GM18508 (cell line): ENCODE measurements at regions not wholly inside any gene's neighbourhood (a gene's known extent, or its start where the extent isn't known, plus 50 kb on each side); places are given as distances from the start of the nearest gene placed in this dataset.

Experiments used
- ATAC-seq: cut with Tn5 transposase; IDR thresholded peaks from one replicate; pipeline ENCODE4 v1.9.1; 2021; ENCODE audit warnings: moderate number of reproducible peaks; ENCODE audit not compliant: insufficient read depth, unreplicated experiment

DNA sequence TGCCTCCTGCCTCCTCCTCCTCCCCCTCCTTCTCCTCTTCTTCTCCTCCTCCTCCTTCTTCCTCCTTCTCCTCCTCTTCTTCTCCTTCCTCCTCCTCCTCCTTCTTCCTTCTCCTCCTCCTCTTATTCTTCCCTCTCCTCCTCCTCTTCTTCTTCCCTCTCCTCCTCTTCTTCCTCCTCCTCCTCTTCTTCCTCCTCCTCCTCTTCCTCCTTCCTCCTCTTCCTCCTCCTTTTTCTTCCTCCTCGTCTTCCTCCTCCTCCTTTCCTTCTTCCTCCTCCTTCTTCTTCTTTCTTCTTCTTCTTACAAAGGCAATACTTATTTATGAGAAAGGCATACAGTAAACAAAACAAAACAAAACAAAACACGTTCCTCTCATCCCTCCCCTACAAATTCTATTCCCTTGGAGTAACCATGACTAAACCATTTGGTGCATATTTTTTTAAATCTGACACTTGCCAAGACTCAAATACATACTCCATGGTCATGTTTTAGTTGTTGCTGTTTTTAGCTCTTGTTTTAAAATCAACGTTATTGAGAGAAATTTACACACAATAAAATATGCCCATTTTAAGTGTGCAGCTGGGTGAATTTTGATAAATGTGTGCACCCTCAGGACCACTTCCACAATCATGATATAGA lies 135.6 kb downstream of the FOXD1 start:
- no peak for ATAC-seq

DNA sequence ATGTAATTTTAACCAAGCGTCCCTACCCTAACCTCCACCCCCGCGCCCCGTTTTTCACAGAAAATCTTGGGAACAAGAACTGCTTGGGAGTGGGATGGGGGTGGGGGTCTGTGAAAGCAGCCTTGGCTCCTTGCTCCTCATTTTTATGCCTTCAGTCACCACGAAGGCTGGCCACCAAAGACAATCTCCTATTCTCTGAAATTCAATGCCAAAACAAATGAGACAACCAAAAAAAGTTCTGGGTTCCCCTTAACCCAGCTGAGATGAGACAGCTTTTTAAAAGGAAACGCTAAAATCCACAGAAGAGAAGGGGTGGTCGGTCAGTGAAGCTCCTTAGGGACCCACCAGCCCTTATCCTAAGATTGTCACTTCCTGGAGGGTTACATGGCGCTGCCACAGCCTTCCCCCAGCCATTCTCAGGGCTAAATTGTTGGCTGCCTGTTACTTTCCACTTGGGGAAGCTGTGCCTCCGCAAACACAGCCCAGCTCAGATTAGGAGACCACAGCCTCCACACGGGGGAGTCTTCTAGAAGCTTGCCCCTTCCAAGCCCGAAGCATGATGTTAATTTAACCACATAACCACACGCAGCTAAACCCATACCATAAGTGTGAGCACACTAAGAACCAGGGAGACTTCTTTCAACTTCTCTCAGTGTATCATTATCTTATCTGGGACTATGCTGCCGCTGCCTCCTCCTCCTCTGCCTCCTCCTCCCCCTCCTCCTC lies 136.3 kb downstream of the FOXD1 start:
- ATAC-seq: no peak

DNA sequence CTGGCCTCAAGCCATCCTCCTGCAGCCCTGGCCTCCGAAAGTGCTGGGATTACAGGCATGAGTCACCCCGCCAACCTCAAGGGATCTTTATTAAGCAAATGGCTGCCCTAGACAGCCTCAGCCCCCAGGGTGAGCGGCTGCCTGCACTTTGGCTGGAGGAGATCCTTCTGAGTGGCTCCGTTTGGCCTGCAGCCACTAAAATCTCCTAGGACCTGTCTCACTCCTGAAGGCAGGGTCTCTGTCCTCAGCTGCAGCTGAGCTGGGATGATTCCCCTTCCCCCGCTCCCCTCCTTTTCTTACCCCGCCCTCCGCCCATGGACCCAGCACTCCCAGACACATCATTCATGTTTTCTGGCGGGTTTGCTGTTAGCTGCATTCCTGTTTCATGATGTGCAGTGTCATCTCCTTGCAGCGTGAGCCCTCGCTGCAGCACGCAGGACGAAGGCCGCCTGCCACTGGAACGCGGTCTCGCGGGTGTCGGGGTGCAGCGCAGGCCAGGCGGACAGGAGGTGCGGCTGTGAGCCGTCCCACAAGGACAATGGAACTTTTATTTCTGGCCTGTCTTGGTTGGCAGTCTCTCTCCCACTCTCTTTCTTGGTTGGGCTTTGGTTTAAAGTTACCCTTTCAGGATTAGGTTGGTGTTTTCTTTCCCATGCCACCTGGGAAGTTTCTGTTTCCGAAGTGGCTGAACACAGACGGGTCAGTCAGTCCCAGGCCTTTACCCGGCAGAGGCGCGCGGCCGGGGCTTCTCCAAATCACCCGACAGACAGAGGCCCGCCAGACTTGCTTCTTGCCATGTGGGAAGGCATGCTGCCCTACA lies 137.1 kb downstream of the FOXD1 start:
- no peak for ATAC-seq

DNA sequence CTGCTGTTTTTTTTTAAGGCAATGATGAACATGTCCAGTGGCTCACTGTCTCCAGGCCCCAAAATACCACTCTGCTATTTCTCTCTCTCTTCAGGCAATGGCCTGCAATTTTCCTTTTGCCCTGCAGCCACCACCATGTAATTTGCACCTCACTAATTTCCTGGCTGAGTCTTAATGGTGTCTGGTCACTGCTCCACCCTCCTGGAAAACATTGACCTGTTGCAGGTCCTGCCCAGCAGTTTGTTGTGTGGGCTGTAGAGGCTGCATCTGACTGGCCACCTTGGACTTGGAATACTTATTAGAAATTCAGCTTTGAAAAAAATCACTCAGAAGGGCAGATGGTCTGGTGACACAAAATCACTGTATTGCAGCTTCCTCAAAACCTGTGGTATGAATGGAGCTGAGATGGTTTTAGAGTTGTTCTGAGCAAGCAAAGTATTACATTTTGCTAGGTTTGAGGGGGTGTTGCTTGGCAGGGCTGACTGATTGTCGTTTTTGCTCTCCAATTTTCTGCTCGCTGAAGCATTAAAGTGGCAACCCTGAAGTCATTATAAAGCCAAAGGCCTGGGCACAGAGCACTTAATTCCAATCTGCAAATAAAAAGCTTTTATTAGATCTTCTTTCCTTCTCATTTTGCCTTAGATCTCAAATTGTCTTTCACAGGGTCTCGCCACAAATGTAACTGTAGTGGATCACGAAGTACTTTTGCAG lies 134.8 kb downstream of the TMEM174 start:
- no peak for ATAC-seq

DNA sequence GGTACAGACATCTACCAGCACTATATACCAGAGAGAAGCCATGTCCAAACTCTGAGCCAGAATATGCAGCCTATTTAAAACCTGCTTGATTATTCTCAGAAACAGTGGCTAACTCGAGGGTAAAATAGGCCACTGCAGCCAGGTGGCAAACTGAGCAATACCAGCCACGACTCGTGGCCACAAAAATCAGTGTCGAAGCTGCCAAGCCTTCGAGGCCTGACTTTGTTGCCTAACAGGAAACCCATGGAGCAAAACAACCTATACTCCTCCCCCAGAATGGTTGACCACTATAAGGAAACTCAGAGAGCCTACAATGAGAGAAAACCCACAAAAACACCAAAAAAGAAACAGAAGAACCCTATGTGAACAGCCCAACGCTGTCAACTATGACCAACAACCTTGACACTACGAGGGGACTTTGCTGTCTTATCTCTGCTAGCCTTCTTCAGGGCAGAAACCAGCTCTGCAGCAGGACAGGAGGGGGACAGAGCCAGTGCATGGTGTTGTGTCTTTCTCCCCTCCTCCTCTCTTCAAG lies 133.8 kb downstream of the TMEM174 start:
- ATAC-seq: no peak

DNA sequence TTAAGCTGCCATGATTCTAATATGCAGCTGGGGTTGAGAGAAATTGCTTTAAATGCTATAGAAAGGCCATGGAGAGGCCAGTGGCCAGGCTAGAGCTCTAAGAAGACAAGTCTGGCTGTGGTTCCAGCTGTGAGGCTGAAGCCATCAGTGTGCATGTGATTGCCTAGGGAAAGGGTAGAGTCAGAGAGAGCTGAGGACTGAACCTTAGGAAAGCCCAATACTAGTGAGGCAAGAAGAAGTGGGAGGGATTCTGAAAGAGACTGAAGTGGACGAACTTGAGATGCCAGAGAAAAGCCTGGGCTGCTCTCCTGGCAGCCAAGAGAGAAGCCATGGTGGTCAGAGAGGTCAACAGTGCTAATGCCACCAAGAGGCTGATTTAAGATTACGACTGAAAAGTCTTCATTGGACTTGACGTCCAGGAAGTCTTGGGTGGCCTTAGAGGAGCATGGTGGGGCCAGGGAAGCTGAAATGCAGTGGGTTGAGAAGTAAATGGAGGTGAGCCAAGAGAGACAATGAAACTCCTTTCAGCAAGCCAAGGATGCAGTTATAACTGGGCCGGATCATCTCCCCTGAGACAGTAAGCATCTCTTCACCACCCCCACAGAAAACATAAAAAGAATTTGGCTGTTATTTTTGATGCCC lies 133.2 kb downstream of the TMEM174 start:
- no peak for ATAC-seq

DNA sequence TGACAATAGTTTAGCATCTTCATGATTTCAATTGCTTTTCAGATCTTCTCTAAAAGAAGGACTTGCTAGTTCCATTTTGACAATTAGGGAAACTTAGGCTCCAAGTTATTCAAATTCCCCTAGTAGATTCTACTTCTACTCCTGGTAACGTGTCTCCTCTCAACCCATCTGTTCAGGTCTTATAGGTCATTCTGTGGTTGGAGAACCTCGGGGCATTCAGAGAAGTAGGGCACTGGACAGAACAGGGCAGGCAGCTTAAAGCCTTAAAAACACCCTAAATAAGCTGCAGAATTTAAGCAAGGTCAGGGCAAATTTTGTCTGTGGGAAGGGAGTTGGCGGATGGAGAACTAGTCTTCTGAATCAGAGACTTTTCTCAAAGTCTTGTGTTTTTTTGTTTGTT lies 132.4 kb downstream of the TMEM174 start:
- no peak for ATAC-seq

DNA sequence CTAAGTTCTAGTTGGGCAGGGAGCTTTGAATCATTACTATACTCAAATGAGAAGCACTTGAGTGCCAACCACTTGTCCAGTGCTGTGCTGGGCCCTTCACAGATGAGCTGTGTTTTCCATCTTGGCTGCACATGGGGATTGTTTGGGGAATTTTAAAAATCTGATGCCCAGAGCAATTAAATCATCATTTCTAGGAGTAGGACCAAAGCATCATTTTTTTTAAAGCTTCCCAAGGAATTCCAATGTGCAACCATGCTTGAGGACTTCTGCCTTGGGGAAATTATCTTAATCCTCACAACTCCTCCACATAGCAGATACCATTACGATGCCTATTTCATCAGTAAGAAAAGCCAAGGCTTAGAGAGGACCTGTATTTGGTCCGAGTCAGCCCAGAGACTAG lies 131.4 kb downstream of the TMEM174 start:
- ATAC-seq: no peak

DNA sequence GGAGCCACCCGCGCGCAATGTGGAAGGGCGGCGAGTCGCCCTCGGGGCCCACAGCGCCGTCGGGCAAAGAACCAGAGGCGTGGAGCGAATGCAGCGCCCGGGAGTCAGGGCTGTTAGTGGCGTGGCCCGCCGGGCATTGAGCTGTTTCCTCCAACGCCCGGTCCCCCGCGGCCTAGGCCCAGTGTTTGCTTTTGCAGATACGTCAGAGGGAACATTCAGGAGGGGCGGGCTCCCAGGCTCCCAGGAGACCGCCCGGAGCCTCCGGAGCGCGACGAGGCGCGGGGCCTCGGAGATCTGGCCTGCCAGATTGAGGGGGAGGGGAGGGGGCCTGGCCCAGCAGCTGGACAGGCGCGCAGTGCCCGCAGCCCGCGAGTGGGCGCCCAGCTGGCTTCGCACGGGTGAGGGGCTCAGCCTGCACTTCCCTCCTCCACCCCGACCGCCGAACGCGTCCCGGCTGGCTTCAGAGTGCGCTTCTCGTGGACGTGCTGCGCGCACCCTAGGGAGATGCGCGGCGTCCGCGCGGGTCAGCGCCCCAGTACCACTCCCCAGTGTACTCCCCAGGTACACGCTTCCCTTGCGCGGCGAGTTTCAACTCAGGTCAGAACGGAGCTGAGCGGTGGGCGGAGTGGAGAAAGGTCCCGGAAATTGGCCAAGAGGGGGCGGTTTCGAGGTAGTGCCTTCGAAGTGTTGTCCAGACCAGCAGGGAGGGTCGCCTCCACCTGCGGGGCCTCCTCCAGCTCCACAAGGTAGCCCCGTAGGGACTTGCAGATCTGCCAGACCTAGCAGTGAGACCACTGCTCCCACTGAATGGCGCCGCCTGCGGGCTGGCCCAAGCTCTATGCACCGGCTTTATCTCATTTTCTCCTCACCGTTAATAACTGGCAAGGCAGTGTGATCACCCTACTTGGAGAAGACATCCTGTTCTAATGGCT lies 130.4 kb downstream of the TMEM174 start:
- no peak for ATAC-seq

DNA sequence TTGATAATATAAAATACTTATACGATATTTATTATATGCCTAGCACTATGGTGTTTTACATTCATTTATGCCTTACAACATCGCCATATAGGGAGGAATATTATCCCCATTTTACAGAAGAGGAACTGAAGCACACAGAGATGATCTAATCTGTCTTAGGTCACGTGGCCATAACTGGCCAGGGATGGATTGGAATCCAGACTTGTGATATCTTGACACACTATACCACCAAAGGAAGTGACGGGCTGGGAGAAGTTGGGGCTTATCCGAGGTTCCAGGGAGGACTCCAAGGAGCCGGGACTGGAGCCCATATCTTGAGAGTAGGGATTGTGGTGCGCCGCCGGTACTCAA lies 129.8 kb downstream of the TMEM174 start:
- no peak for ATAC-seq

DNA sequence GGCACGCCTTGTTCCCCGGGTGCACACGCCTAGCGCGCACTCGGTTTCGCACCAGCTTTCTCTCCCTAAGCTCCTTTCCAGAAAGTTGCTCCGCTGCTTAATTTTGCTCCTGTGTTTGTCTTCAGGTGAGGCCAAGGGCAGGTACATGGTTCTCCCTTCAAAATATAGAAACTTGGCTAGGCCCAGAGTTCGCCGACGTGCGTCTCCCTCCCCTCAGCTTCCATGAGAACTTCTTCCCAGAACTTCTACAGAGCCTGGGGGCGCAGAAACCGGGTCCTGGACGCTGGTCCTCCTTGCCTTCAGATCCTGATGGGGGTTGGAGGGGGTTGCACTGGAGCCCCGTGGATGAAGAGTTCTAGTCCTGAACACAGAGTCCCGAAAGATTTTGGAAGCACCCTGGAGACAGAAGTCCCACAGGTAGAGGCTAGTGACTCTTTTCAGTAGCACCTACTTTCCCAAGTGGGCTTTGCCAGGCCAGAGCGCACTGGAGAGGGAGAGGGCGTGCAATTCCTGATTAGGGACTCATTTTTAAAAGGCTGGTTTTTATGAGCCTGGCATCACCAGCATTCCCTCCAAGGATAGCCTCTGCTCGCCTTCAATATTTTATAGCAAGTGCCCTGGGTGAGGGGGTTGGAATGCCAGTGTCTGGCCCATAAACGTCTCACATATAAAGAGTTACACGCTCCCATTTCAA lies 128.4 kb downstream of the TMEM174 start:
- no peak for ATAC-seq

DNA sequence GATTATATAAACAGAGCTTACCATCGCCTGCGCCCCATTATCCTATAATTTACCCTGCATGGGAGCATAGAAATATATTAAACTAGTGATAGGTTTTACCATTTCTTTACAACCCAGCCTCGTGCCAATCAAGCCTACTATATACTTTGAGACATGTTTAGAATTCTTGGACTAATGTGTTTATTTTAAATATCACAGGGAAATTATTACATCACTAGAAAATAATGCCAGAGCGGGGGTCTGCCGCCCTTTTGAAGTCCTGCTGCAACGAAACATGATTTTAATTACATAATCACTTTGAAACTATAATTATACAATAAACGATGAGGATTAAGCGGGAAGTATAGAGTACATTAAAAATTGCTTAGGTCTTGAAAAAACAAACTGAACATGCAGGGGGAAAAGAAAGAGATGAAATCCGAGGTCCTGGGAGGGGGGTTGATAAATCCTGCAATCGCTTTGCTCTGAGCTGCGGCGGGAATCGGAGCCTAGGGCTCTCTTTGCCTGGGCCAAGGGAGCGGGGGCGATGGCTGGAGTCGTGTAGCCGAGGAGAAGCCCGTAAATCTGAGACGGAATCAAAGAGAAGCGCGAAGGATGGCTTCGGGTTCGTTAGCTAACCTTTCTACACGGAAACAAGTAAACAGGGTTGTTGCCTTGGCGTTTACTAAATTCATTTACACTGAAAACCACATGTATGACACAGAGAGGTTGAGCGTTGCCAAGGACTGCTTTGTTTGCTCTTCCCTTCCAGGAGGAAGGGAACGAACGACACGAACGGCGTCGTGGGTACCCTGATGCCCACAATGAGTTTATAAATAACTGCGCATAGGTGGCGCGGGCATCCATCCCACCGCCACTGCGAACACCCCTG lies 127.6 kb downstream of the TMEM174 start:
- ATAC-seq: no peak

DNA sequence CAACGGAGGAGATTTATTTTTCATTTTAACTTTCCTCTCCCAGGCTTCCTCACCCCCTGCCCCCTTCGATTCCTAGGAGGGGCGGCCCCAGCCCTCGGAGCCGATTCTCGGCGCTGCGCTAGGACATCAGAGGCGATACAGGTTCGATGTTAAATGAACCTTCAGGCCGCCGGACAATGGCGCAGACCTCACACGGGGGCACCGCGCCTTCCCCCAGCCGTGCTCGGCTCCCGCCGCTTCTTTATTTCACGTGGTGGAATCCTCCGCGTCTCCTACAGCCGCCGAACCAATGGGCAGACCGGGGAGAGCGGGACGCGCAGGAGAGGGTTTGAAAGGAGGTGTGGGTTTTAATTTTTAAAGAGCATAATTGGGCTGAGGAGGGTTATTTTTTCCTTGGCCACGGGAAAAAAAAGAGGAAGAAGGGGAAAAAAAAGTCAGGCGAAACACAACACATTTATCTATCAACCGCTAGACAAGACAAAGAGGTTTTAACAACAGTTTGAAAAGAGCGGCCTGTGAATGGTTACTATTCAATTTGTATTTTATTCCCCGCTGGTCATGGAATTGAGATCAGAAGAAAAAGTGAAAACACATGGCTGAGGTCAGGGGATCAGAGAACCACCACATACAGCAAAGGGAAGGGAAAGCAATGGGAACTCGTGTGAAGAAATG lies 126.8 kb downstream of the TMEM174 start:
- ATAC-seq: no peak

DNA sequence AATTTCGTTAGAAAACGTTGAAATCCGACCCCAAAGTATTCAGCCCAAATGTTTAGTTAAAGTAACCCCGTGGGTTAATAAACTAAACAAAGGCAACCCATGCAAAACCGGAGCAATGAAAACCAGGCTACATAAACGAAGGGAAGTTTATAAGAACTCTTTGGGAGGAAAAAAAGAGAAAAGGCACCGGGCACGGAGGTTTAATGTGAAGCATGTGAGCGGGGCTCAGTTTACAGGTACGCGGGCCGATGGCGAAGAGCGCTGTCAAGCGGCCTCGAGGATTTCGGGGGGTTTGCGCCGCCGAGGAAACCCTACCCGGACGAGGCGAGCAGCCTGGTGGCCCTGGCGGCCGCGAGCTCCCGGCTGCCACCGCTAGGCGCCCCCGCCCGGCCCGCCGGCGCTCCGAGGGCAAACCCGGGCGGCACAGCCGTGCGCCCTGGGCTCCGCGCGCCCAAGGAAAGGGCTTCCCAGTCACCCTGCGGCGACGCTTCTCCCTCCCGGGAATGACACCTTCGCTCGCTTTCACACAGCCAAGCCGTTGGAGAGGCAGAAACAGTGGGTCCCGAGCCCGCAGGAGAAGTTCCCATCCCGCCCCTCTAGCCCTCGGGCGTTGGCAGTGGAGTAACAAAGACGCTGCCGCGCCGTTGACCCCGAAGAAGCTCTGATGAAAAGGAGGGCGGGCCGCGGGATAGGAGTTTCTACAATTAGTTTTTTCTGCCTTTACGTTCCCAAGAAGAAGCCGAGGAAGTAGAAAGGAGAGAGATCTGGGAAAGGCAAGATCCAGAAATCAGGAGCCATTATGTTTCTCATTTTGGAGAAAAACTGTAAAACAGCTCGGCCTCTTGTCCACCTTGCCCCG lies 126.0 kb downstream of the TMEM174 start:
- no peak for ATAC-seq

DNA sequence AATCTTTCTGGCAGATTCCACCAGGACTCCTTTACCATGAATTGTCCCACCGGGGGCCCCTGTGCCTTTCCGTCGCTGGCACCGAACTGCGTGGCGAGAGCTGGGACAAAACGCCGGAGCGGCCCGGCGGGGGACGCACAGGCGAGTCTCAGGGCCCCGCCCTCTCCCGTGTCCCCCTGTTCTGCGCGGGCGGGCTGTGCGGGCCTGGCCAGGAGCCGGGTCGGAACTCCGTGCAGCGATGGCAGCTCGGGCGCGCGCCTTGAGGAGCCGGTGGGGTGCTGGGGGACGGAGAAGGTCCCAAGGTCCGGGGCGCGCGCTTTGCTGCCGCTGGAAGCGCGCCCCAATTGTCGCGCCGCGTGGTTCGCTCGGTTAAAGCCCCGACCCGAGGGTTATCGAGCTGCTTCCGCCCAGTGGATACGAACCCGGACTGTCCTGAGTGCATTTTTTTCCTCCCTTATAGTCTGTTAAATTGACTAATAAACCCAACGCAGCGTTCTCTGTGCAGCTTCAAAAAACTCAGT lies 125.3 kb downstream of the TMEM174 start:
- no peak for ATAC-seq

DNA sequence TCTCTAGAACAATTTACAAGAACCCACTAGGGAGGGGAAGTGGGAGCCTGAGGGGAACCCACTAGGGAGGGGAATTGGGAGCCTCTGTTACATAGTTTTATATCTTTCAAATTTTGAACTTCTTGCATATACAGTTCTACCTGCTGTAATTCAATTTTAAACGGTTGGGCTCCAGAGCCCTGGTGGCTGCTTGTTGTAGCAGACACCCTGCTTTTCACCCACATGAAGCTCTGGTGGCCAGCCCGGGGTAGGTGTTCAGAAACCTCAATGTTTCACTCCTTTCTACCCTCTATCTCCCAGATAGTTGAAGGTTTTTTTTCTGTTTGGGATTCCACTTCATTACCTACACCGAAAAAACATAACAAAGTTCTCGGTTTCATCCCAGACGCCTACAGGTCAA lies 124.4 kb downstream of the TMEM174 start:
- no peak for ATAC-seq
